Endothelial cell of umbilical vein (primary cell): ENCODE measurements at regions not wholly inside any gene's neighbourhood (a gene's known extent, or its start where the extent isn't known, plus 50 kb on each side); places are given as distances from the start of the nearest gene placed in this dataset.

Experiments
- BruUV-seq: library from RNA; stranded (reverse); fragments of 400-500 nt; replicated peaks from 2 replicates; lab custom pipeline; 2021; lab: Mats Ljungman, UMichigan
- CTCF ChIA-PET: fragments of 300-600, 350-600 bp; sonication (Branson Sonifier 250); formaldehyde crosslinking; loops from one replicate; lab custom pipeline; 2021; ENCODE audit warnings: antibody characterized with exemption, inconsistent platforms; lab: Charles Lee
- POLR2A ChIA-PET: fragments of 300-600, 350-600 bp; sonication (Branson Sonifier 250); formaldehyde crosslinking; loops from one replicate; lab custom pipeline; 2021; ENCODE audit warnings: antibody characterized with exemption, inconsistent platforms; lab: Charles Lee
- DNase-seq: peaks from one replicate; pipeline ENCODE4 v3.0.0-alpha.2; 2011; ENCODE audit warnings: low read depth, low spot score
- FAIRE-seq: peaks from 2 replicates; lab custom pipeline; 2011; peaks lifted over from hg19 to GRCh38; lab: Jason Lieb, UNC
- H2AFZ ChIP-seq: 2 replicates; pipeline ENCODE4 v1.6.0; 2012; ENCODE audit warnings: low read depth, low read length, control low read depth, inconsistent platforms
- H3K27ac ChIP-seq: 2 replicates; pipeline ENCODE4 v1.5.1; 2011; ENCODE audit warnings: low read depth, mild to moderate bottlenecking, control low read depth, low read length, moderate library complexity; ENCODE audit not compliant: insufficient read depth
- H3K27me3 ChIP-seq, 2 experiments: 2 replicates each; pipeline versions ENCODE4 v1.6.0 to v1.6.1; 2011; ENCODE audit warnings: low read length in 2 of 2, mixed read lengths in 1 of 2; ENCODE audit not compliant: control insufficient read depth in 2 of 2, insufficient read depth in 2 of 2
- H3K36me3 ChIP-seq, 2 experiments: 2 replicates in 1 of 2; 3 replicates in 1 of 2; pipeline ENCODE4 v1.5.1; 2011; ENCODE audit warnings: low read length in 2 of 2, mild to moderate bottlenecking in 1 of 2, moderate library complexity in 1 of 2; ENCODE audit not compliant: control insufficient read depth in 2 of 2, insufficient read depth in 2 of 2; ENCODE audit errors: extremely low read depth in 1 of 2
- H3K4me1 ChIP-seq: 3 replicates; pipeline ENCODE4 v1.5.1; 2011; ENCODE audit warnings: mild to moderate bottlenecking, low read length; ENCODE audit not compliant: control insufficient read depth, insufficient read depth; ENCODE audit errors: extremely low read depth
- H3K4me2 ChIP-seq: 2 replicates; pipeline ENCODE4 v1.6.1; 2011; ENCODE audit warnings: low read length, control low read depth, mixed read lengths; ENCODE audit not compliant: insufficient read depth
- H3K4me3 ChIP-seq, 3 experiments: fragments of 200-600 bp in 1 of 3; sonication (generic), shearing (Covaris generic) in 1 of 3; replicated peaks in 1 of 3; 2 replicates each; pipeline ENCODE4 v1.5.1; 2011 to 2016; ENCODE audit warnings: control low read depth in 3 of 3, low read length in 3 of 3, mild to moderate bottlenecking in 2 of 3, inconsistent platforms in 1 of 3, low read depth in 1 of 3, moderate library complexity in 1 of 3; ENCODE audit not compliant: insufficient read depth in 1 of 3
- H3K79me2 ChIP-seq: 2 replicates; pipeline ENCODE4 v1.6.0; 2012; ENCODE audit warnings: low read length, inconsistent platforms; ENCODE audit not compliant: control insufficient read depth, insufficient read depth
- H3K9ac ChIP-seq: replicated peaks from 2 replicates; pipeline ENCODE3; 2011; ENCODE audit warnings: low read length, control low read depth; ENCODE audit not compliant: insufficient read depth; ENCODE audit errors: extremely low read depth
- H3K9me1 ChIP-seq: replicated peaks from 3 replicates; pipeline ENCODE4 v1.6.0; 2011; ENCODE audit warnings: mild to moderate bottlenecking, low read length; ENCODE audit not compliant: control insufficient read depth, insufficient read depth; ENCODE audit errors: extremely low read depth
- H3K9me3 ChIP-seq: replicated peaks from 2 replicates; pipeline ENCODE4 v1.5.1; 2012; ENCODE audit warnings: low read length, inconsistent platforms; ENCODE audit not compliant: control insufficient read depth, insufficient read depth
- H4K20me1 ChIP-seq: replicated peaks from 2 replicates; pipeline ENCODE3; 2011; ENCODE audit warnings: mild to moderate bottlenecking, low read length; ENCODE audit not compliant: control insufficient read depth, insufficient read depth; ENCODE audit errors: extremely low read depth
- EZH2 ChIP-seq: IDR thresholded peaks from 2 replicates; pipeline ENCODE4 v1.6.1; 2012; ENCODE audit warnings: borderline replicate concordance, low read depth, mild to moderate bottlenecking, moderate library complexity, low read length, inconsistent platforms; ENCODE audit not compliant: severe bottlenecking
- FOS ChIP-seq: IDR thresholded peaks from 2 replicates; pipeline ENCODE4 v1.6.1; 2011; ENCODE audit warnings: mild to moderate bottlenecking, low read length, moderate library complexity, borderline replicate concordance; ENCODE audit not compliant: insufficient read depth
- GATA2 ChIP-seq: IDR thresholded peaks from 2 replicates; pipeline ENCODE4 v1.7.0; 2011; ENCODE audit warnings: low read depth, mild to moderate bottlenecking, moderate library complexity, mixed read lengths, low read length; ENCODE audit not compliant: insufficient read length, insufficient read depth
- JUN ChIP-seq: IDR thresholded peaks from 2 replicates; pipeline ENCODE4 v1.6.1; 2011; ENCODE audit warnings: borderline replicate concordance, low read depth; ENCODE audit not compliant: insufficient read length, insufficient read depth
- MYC ChIP-seq: IDR thresholded peaks from one replicate; pipeline ENCODE4 v1.6.1; 2011; ENCODE audit warnings: mild to moderate bottlenecking, low read depth, low read length
- POLR2A ChIP-seq: IDR thresholded peaks from 2 replicates; pipeline ENCODE4 v1.6.1; 2012; ENCODE audit warnings: low read depth, mild to moderate bottlenecking, control low read depth, low read length
- POLR2AphosphoS5 ChIP-seq: IDR thresholded peaks from 2 replicates; pipeline ENCODE4 v1.6.1; 2012; ENCODE audit warnings: low read depth, mild to moderate bottlenecking, control low read depth, low read length, moderate library complexity; ENCODE audit not compliant: insufficient read depth
- dilution Hi-C: fragments of 300-500 bp; cut with MboI; formaldehyde crosslinking; loops from one replicate; pipeline ENCODE4 v1.15.0; 2019; ENCODE audit warnings: low sequenced_read_pairs; ENCODE audit not compliant: extremely low pct_ligation_motif_present
- intact Hi-C: fragments of 100-400 bp; cut with micrococcal nuclease; formaldehyde crosslinking; loops from one replicate; pipeline ENCODE4 v1.10.0; 2022
- TF ChIP-seq, protein P1 (sequence below), 2 donors: IDR thresholded peaks; 1 replicate in 1 of 2; 2 replicates in 1 of 2; pipeline ENCODE4 v1.5.1; 2011; ENCODE audit warnings: low read length in 2 of 2, mild to moderate bottlenecking in 2 of 2, moderate library complexity in 2 of 2, control low read depth in 1 of 2, inconsistent platforms in 1 of 2, low read depth in 1 of 2; ENCODE audit not compliant: insufficient read depth in 1 of 2; ENCODE audit errors: extremely low read depth in 1 of 2
- TF ChIP-seq, protein P2 (sequence below): IDR thresholded peaks from 2 replicates; pipeline ENCODE4 v1.6.1; 2011; ENCODE audit not compliant: insufficient read depth, insufficient read length

DNA sequence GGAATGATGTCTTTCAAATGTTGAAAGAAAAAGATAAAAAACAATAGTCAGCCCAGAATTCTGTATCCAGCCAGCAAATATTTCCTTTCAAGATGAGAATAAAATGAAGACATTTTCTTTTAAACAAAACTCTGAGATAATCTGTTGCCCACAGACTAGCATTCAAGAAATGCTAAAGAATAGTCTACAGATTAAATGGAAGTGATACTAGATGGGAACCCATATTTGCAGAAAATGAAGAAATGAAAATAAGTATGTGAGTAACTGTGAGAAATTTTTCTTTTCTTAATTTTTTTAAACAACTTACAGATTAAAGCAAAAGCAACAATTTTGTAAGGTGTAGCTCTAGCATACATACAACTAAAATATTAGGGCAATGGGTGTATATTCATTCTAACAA lies 469.8 kb downstream of the IGSF11 start:
- Histone ChIP-seq H3K79me2 (no peaks in the 10 kb centered on the region), H3K27me3 (no peaks in the 10 kb centered on the region), H3K27ac (no peak overlapping the region), H3K36me3 (no peaks in the 10 kb centered on the region), H3K9me1 (no peaks in the 10 kb centered on the region), H4K20me1 (no peaks in the 10 kb centered on the region), H3K4me2 (no peak overlapping the region), H3K4me3 (no peak overlapping the region), H3K9ac (no peak overlapping the region), H2AFZ (no peak overlapping the region), H3K4me1 (no peaks in the 10 kb centered on the region), H3K9me3 (no peaks in the 10 kb centered on the region)
- DNase-seq (no peak), FAIRE-seq (no peak)
- POLR2A ChIA-PET = no interaction called here
- dilution Hi-C loops = no loop called here
- TF ChIP-seq, protein P1, sequence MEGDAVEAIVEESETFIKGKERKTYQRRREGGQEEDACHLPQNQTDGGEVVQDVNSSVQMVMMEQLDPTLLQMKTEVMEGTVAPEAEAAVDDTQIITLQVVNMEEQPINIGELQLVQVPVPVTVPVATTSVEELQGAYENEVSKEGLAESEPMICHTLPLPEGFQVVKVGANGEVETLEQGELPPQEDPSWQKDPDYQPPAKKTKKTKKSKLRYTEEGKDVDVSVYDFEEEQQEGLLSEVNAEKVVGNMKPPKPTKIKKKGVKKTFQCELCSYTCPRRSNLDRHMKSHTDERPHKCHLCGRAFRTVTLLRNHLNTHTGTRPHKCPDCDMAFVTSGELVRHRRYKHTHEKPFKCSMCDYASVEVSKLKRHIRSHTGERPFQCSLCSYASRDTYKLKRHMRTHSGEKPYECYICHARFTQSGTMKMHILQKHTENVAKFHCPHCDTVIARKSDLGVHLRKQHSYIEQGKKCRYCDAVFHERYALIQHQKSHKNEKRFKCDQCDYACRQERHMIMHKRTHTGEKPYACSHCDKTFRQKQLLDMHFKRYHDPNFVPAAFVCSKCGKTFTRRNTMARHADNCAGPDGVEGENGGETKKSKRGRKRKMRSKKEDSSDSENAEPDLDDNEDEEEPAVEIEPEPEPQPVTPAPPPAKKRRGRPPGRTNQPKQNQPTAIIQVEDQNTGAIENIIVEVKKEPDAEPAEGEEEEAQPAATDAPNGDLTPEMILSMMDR (IDR thresholded peaks at IDR 0.05; ENCODE audit: extremely low read depth in 1 of 2, insufficient read depth in 1 of 2, low read depth in 1 of 2, low read length in 2 of 2) = no peak
- TF ChIP-seq POLR2A = no peak
- no peak for TF ChIP-seq GATA2
- TF ChIP-seq, protein P2, sequence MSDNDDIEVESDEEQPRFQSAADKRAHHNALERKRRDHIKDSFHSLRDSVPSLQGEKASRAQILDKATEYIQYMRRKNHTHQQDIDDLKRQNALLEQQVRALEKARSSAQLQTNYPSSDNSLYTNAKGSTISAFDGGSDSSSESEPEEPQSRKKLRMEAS = no peak
- no peak for TF ChIP-seq POLR2AphosphoS5
- no peak for TF ChIP-seq JUN
- no peak for TF ChIP-seq MYC
- TF ChIP-seq EZH2 = no peak
- no peak for TF ChIP-seq FOS
- BruUV-seq = no TSS peak
- intact Hi-C loops = loop anchor here (10.0 kb wide), 1 partner anchor 1670 kb away; no protein-coding TSS in a partner anchor
- CTCF ChIA-PET = interaction anchor here (1.1 kb wide), 1 partner anchor 16 kb away, joined by 3 read pairs; no protein-coding TSS in a partner anchor
